GM06990 (cell line): ENCODE measurements at regions not wholly inside any gene's neighbourhood (a gene's known extent, or its start where the extent isn't known, plus 50 kb on each side); places are given as distances from the start of the nearest gene placed in this dataset.

ENCODE experiments used
- DNase-seq: peaks from one replicate; pipeline ENCODE4 v3.0.0-alpha.2; 2011; ENCODE audit not compliant: insufficient read length; ENCODE audit errors: extremely low read depth
- H3K27me3 ChIP-seq: replicated peaks from 2 replicates; pipeline ENCODE4 v1.6.0; 2011; ENCODE audit warnings: low read length; ENCODE audit not compliant: control insufficient read depth, insufficient read depth
- H3K36me3 ChIP-seq: 2 replicates; pipeline ENCODE4 v1.5.1; 2011; ENCODE audit warnings: low read length; ENCODE audit not compliant: control insufficient read depth, insufficient read depth
- H3K4me3 ChIP-seq: replicated peaks from 2 replicates; pipeline ENCODE4 v1.5.1; 2011; ENCODE audit warnings: low read depth, mild to moderate bottlenecking, control low read depth, low read length
- TF ChIP-seq, protein P1 (sequence below): IDR thresholded peaks from 2 replicates; pipeline ENCODE4 v1.5.1; 2011; ENCODE audit warnings: low read length, control low read depth, mild to moderate bottlenecking, inconsistent platforms; ENCODE audit not compliant: insufficient read depth, poor library complexity, severe bottlenecking

DNA sequence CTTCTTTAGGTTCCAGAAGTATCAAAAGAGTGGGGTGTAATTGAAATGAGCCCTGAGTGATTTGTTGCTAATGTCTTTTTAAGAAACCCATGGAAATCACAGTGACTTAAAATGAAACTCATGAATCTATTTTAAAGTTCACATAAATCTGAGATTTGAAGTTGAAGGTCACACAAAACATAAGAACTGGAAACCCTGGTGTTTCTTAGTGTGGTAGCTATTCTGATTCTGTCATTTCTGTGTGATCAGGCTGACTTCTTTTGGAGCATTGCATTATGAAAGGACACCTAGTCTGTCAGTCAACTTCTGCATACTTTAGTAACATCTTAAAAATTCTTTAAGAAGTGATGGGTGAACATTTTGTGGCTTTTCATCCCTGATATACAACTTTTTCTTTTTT lies 448.8 kb downstream of the TLE4 start:
- TF ChIP-seq, protein P1, sequence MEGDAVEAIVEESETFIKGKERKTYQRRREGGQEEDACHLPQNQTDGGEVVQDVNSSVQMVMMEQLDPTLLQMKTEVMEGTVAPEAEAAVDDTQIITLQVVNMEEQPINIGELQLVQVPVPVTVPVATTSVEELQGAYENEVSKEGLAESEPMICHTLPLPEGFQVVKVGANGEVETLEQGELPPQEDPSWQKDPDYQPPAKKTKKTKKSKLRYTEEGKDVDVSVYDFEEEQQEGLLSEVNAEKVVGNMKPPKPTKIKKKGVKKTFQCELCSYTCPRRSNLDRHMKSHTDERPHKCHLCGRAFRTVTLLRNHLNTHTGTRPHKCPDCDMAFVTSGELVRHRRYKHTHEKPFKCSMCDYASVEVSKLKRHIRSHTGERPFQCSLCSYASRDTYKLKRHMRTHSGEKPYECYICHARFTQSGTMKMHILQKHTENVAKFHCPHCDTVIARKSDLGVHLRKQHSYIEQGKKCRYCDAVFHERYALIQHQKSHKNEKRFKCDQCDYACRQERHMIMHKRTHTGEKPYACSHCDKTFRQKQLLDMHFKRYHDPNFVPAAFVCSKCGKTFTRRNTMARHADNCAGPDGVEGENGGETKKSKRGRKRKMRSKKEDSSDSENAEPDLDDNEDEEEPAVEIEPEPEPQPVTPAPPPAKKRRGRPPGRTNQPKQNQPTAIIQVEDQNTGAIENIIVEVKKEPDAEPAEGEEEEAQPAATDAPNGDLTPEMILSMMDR = no peak
- H3K36me3 ChIP-seq = no peaks in the 10 kb centered on the region

DNA sequence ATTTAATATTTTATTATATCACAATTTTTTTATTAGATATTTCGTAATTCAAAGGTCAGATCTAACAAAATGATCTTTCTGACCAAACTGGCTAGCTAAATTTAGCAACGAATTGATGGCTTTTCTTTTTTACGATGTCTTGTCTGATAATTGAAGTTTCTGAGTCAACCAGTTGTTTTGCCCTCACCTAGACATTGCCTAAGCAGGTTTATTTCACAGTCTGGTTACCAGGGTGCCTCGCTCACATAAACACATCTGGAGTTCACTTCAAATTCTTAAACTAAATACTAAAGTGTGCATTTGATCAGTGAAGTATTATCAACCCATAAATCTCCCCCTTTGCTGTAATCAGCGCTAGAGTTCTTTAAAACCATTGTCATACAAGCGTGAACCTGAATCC lies 448.3 kb downstream of the TLE4 start:
- DNase-seq = no peak
- no peaks in the 10 kb centered on the region for H3K36me3 ChIP-seq
- TF ChIP-seq, protein P1 = no peak
- no peak overlapping the region for H3K4me3 ChIP-seq
- H3K27me3 ChIP-seq = no peaks in the 10 kb centered on the region

More for the DNA sequence above, 448.8 kb downstream of the TLE4 start:
- peak; percentile 28 for DNase-seq
- Histone ChIP-seq H3K4me3 (no peak overlapping the region), H3K27me3 (no peaks in the 10 kb centered on the region)

DNA sequence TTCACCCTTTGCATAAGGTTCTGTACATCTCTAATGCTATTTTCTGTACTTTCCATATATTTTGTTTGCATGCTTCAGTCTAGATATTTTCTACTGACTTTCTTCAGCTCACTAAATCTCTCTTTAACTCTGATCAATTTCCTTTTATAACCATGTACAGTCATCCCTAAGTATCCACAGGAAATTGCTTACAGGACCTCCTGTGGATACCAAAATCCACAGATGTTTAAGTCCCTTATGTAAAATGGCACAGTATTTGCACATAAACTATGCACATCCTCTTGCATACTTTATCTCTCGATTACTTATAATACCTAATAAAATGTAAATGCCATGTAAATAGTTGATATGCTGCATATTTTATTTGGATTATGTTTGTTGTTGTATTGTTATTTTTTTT lies 442.1 kb downstream of the TLE4 start:
- TF ChIP-seq, protein P1 = no peak
- Histone ChIP-seq H3K4me3 (no peak overlapping the region), H3K27me3 (no peaks in the 10 kb centered on the region), H3K36me3 (no peaks in the 10 kb centered on the region)
- DNase-seq = no peak

DNA sequence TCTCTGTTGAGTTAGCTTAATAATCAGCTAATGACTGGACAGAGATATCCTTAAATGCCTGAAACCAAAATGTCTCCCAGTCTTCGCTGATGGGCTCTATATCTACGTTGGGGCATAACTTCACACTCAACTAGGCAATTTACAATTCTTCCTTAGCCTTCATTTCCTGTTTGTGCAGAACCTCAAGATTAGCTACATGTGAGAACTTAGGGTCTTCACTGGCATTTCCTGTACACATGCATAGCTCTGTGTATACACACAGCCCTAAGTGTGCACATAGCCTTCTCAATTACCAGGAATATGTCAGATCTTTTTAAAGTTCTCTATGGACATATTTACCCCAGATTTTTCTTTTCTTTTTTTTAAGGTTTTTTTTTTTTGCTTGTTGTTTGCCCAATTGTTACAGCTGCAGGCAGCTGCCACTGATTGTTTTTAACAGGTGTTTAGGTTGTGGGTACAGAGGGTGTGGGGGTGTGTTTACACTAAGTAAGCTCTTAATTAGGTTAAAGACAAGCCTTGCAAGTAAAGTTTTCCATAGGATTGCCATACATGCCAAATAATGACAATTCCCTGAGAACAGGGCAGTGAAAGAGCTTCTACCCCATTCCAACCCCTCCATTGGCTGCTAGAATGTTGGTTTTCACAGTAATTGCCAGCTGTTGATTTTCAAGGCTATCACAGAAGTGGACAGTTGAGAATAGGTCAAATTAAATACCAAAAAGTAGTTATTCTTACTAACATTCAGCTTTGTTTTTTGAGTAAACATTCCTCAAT lies 441.0 kb downstream of the TLE4 start:
- H3K4me3 ChIP-seq = no peak overlapping the region
- no peaks in the 10 kb centered on the region for H3K36me3 ChIP-seq
- TF ChIP-seq, protein P1 = no peak
- no peak for DNase-seq
- H3K27me3 ChIP-seq = no peaks in the 10 kb centered on the region

DNA sequence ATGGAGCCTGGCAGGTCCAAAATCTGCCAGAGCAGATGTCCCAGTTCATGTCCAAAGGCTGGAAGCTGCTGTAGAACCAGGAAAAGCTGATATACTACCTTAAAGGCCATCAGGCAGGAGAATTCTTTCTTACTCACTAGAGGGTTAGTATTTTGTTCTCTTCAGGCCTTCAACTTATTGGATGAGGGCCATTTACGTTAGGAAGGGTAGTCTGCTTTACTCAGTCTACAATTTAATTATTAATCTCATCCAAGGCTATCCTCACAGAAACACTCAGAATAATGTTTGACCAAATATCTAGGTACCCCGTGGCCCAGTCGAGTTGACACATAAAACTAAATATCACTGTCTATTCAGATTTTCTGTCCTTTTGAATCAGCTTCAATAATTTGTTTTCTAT lies 437.4 kb downstream of the TLE4 start:
- H3K27me3 ChIP-seq = no peaks in the 10 kb centered on the region
- DNase-seq = no peak
- H3K4me3 ChIP-seq = no peak overlapping the region
- no peaks in the 10 kb centered on the region for H3K36me3 ChIP-seq
- TF ChIP-seq, protein P1 = no peak

DNA sequence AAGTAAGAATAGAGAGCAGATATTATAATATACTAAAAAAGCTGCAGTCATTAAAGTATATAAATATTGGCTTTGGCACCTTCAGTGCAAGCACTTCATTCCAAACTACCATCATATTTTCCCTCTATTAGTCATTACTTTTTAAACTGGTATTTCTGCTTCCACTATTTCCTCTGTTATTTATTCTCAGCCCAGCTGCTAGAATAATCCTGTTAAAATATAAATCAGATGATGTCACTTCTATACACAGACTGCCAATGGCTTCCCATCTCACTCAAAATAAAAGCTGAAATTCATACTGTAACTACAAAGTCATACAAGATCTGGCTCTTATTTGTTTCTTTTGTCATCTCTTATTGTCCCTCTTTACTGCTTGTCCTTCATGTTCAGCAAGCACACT lies 432.9 kb downstream of the TLE4 start:
- TF ChIP-seq, protein P1 = no peak
- DNase-seq = no peak

More for the DNA sequence above, 432.9 kb downstream of the TLE4 start:
- Histone ChIP-seq H3K4me3 (no peak overlapping the region), H3K36me3 (no peaks in the 10 kb centered on the region), H3K27me3 (no peaks in the 10 kb centered on the region)
